Embryonic facial prominence (tissue), 1 donor: ENCODE measurements at regions not wholly inside any gene's neighbourhood (a gene's known extent, or its start where the extent isn't known, plus 50 kb on each side); places are given as distances from the start of the nearest gene placed in this dataset.
"Not testable (repeated sequence)": the region's sequence is repeated elsewhere in the genome, so short reads cannot be mapped to it uniquely, and the experiment has no call there.

Source experiments
- DNase-seq: peaks from one replicate; pipeline ENCODE4 v3.0.0-alpha.2; 2016; ENCODE audit errors: extremely low spot score

- no peak for DNase-seq
Measured at GRCh38 chr18:55737781-55738468, 149.9 kb upstream of the TCF4 start.

DNA sequence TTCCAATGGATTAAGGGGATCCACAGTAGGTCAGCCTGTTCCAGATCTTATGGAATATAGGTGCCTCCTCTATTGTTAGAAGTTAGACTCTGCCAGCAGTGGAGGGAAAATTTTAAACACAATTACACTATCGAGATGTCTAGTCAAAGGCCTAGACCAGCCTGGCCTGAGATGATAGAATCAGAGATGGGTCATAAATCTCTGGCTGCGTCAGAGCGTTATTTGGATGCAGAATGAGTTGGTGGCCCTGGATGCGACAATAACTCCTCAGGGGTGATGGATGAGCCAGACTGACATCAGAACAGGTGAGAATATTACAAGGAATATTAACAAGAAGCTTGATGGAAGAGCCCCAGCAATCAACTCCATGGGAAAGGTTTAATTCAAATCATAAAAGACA, 149.3 kb upstream of the TCF4 start:
- DNase-seq, result no peak

GRCh38 chr18:55735969-55736368, 148.0 kb upstream of the TCF4 start:
- DNase-seq, result no peak

- DNase-seq, result no peak
Measured at GRCh38 chr18:55735199-55735855, 147.3 kb upstream of the TCF4 start.

DNA sequence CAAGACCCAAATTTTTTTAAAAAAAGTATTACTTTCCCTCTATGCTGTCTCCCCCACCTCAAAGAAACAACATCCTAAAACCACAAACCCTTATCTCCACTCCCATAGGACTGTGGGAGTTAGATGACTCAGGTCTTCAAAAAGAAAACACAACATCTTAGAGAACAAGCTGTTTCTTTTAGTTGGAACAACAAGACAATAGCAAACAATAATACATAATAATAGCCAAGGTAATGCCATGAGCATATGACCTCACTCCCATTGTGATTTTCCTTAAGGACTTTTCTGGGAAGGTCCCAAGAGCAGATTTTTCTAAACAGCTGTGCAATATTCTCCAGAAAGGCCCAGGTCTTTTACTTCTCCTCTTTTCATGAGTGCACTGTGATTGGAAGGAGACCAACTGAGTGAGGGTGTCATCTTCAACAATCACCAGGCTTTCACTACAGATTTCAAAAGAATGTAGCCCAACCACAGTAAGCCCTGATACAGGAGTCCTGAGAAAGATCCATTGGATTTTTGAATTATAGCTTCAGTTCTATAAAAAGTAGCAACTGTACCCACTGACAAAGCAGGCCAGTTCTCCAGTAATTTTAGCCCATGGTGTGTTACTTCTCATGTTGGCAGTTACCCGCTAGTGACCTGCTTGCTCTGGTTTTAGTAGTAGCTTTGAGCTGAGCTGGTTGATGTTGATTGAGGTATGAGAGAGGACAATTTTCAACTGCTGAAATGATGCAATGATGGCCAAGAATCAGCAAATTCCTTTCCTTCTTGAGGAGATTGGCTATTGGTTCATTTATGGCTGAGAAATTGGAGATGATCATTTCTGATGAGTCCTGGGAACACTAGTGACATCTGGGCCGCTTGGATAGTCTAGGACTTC, 144.5 kb upstream of the TCF4 start:
- no peak for DNase-seq

DNA sequence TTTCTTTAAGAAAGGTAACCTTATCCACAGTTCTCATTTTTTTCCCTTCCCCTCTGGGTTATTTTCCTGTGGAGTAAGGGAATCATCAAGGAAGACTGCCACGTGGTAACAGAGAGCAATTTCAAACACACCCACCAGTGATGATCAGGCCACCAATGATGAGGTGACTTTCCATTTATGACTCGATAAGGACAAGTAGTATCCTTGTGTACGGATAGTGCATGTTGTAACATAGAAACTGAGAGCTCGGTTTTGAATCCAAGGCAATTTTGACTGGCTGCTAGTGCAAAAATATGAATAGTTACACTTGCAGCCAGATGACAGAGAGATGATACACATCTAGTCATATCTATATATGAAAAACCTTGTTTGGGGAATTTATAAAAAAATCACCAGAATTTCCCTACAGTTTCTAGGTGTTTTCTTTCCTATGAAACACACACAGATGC, 143.6 kb upstream of the TCF4 start:
- no peak for DNase-seq

DNA sequence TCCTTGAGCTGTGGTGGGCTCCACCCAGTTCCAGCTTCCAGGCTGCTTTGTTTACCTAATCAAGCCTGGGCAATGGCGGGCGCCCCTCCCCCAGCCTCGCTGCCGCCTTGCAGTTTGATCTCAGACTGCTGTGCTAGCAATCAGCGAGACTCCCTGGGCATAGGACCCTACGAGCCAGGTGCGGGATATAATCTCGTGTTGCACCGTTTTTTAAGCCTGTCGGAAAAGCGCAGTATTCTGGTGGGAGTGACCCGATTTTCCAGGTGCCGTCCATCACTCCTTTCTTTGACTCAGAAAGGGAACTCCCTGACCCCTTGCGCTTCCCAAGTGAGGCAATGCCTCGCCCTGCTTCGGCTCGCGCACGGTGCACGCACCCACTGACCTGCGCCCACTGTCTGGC, 133.0 kb upstream of the TCF4 start:
- not testable (repeated sequence) for DNase-seq

GRCh38 chr18:55713707-55714106, 125.7 kb upstream of the TCF4 start:
- no peak for DNase-seq

GRCh38 chr18:55706898-55707297, 118.9 kb upstream of the TCF4 start:
- DNase-seq, result no peak

DNA sequence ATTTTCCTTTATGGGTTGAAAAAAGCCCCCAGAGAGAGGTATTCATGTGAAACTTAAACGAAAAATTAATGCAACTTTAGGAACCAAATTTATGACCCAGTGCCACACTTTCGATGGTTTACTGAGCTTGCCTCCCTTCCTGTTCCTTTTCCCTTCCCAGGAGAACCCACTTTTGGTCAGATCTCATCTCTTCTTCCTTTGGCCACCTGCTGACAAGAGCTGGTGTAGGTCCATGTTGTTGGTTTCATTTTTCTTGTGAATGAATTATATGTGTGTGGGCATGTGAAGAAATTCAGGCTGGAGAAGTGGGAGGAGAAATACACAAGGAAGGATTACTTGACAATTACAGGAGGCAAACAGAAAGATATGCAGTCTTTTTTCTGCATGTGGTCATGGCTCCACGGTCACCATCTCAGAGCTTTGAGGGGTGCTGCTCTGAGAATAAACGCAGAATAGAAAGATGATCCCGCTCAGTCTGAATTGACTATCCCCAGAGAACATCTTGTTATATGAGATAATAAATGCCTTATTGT, 111.3 kb upstream of the TCF4 start:
- no peak for DNase-seq

- DNase-seq, result no peak
Measured at GRCh38 chr18:55696811-55697210, 108.8 kb upstream of the TCF4 start.

DNA sequence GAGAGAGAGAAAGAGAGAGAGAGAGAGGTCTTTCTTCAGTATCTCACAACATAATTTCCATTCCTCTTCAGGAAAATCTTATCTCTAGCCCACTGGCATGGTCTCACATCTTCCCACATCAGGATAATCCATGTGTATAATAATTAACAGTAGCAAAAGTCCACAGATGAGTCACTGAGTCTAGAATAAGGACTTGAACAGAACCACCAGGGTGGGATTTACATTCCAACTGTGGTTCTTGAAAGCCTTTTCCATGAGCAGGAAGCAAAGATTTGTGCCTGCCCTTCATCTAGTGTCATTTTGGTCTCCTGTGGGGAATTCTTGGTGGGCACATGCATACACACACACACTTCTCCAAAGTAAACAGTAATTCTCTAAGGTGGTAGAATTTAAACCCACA, 107.1 kb upstream of the TCF4 start:
- no peak for DNase-seq

GRCh38 chr18:55694291-55694690, 106.3 kb upstream of the TCF4 start:
- DNase-seq, result no peak

DNA sequence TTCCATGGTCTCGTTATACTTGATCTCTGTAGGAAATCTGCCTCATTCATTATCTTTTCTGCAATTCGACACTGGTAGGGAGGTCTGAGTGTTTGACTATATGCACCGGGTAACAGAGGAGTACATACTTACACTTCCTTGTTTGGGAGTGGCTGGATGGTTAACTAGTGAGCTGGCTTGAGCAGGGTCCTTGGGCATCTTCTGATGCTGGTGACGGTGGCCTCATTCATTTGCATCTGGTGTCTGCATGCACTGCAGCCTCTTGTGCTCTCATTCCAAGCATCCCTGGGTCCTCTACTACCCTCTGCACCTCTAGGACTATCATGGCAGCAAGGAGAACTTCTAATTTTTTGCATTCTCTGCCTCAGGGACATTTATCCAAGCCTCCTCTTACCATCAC, 100.0 kb upstream of the TCF4 start:
- DNase-seq, result no peak

- DNase-seq, result no peak
Measured at GRCh38 chr18:55687106-55687505, 99.1 kb upstream of the TCF4 start.

DNA sequence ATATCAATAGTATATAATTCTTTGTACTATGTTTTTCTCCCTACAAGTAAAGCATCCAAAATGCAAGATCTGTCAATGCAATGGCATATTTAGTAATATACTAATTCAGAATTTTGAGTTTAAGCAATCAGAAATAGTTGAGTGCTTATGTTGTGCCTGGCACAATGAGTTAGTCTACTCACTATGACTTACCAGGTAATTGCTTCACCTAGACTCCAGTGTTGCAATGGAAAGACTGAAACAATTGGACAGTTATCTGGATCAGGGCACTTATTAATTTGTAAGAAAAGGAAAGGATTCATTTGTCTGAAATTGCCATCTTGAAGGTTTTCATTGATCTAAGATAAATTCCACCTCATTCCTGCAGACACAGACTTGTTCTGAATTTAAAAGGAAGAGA, 97.6 kb upstream of the TCF4 start:
- no peak for DNase-seq

DNA sequence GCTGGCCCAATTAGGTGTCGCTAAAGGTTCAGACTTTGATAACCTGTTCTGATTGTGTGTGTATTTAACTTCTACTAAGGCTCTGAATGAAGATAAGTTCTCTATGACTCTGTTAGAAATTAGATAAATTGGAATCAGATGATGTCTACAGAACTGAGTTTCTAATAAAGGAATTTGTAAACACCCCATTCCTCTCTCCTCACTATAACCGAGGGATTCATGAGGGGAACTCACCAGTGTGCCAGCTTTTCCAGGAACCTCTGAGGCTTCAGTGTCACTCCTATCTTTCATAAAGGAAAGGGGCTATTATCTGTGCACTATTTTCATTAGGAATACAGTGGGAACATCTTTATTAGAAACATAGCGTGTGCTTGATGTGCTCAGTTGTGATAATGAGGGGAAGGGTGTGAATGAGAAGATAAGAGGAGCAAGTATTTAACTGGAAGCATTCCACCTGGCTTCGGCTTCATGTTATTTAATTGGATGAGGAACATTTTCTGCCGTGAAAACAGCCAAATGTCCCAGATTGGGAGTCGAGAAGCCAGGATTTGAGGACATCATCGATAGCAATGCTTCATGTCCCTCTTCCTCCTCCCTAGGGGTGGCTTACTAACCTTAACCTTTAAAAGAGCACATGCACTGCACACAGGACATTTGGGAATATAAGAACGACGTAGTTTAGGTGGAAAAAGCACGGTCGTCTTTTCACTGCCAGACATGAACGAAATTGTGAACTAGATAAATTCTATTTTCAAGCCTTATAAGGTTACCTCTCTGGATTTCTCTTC, 84.8 kb upstream of the TCF4 start:
- no peak for DNase-seq

DNA sequence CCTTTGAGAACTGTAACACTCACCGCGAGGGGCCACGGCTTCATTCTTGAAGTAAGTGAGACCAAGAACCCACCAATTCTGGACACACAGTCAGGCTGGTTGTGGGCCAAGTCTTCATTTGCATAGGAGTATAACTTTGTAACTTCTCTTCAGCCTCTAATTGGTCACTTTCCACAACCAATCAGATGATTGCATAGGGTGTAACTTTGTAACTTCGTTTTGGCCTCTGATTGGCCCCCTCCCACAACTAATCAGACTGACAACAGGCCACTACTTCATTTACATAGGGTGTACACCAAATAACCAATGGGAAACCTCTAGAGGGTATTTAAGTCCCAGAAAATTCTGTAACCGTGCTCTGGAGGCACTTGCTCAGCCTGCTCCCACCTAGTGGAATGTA, 77.5 kb upstream of the TCF4 start:
- DNase-seq, result no peak

GRCh38 chr18:55664758-55665400, 76.9 kb upstream of the TCF4 start:
- DNase-seq, result not testable (repeated sequence)

DNA sequence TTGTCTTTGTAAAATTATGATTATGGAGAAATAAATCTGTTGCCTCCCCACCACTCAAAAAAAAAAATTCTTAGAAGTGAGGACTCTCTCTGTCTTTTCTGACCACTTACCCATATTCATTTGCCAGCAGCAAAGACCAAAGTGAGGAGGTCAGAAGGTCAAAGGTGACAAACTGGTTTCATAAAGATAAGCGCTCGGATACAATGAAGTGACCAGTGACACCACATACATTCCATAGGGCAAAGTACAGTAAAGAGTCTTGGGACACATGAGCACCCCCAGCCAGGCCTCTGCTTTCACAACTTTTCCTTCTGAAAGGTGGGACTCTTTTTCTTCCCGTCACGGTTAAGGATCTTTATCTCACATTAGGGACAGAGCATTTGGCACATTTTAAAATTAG, 75.9 kb upstream of the TCF4 start:
- DNase-seq, result no peak

DNA sequence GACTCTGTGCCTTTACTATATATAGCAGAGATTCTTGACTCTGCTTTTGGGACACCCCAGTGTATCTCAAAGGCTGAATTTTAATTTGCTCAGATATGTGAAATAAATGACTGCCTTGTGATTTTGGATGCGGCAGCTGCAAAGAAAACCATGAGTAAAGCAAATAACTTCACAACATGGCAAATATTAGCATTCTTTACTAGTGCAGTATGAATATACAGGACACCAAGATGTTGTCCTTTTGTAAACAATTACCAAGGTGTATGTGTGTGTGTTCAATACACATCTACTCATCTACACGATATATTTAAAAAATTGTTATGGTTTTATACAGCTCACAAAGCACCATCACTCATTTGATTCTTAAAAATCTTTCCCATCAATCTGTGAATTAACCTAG, 70.6 kb upstream of the TCF4 start:
- no peak for DNase-seq
